ENCODE measurements at regions not wholly inside any gene's neighbourhood (a gene's known extent, or its start where the extent isn't known, plus 50 kb on each side); places are given as distances from the start of the nearest gene placed in this dataset.

- Histone ChIP-seq H3K4me3 (no peak overlapping the region), H3F3A (ENCODE audit: insufficient read depth, low read depth) (peaks cover 15% of the 10 kb centered on the region; the same call in 1 of the 2 replicates), H3K4me2 (no peak overlapping the region), H4K20me1 (ENCODE audit: insufficient read depth) (no peaks in the 10 kb centered on the region), H3K36me3 (ENCODE audit: low read depth) (no peaks in the 10 kb centered on the region), H2AFZ (no peak overlapping the region), H3K27ac (no peak overlapping the region), H3K9me3 (ENCODE audit: insufficient read depth, low read depth) (no peaks in the 10 kb centered on the region), H3K79me2 (ENCODE audit: low read depth) (no peaks in the 10 kb centered on the region), H3K4me1 (replicated peaks; ENCODE audit: insufficient read depth) (peaks cover 24% of the 10 kb centered on the region), H3K27me3 (ENCODE audit: insufficient read depth, low read depth) (no peaks in the 10 kb centered on the region), H3K9me2 (ENCODE audit: insufficient read depth) (no peaks in the 10 kb centered on the region)
- BruUV-seq (replicated peaks): no TSS peak
- intact Hi-C loops (cut with micrococcal nuclease; ENCODE audit: unreplicated experiment): no loop called here
- no peak for DNase-seq
- TF ChIP-seq EZH2 (IDR thresholded peaks at IDR 0.05; ENCODE audit: low read depth): no peak
- TF ChIP-seq CTCF (conservative IDR thresholded peaks at IDR 0.05): no peak
- ChIA-PET CTCF (no interaction called here), POLR2A (ENCODE audit: unreplicated experiment) (no interaction called here)
These were observed 111.5 kb downstream of the KCNK1 start for GRCh38 chr1:233725423-233725822.

GRCh38 chr1:233728721-233729120 is 114.8 kb downstream of the KCNK1 start:
- no TSS peak for BruUV-seq (replicated peaks)
- DNase-seq: no peak
- Histone ChIP-seq H2AFZ (no peak overlapping the region), H3K9me3 (ENCODE audit: insufficient read depth, low read depth) (no peaks in the 10 kb centered on the region), H4K20me1 (ENCODE audit: insufficient read depth) (no peaks in the 10 kb centered on the region), H3K4me2 (no peak overlapping the region), H3K4me3 (no peak overlapping the region), H3F3A (ENCODE audit: insufficient read depth, low read depth) (no peaks in the 10 kb centered on the region), H3K9me2 (ENCODE audit: insufficient read depth) (no peaks in the 10 kb centered on the region), H3K36me3 (ENCODE audit: low read depth) (no peaks in the 10 kb centered on the region), H3K79me2 (ENCODE audit: low read depth) (no peaks in the 10 kb centered on the region), H3K4me1 (replicated peaks; ENCODE audit: insufficient read depth) (no peaks in the 10 kb centered on the region), H3K27ac (no peak overlapping the region), H3K27me3 (ENCODE audit: insufficient read depth, low read depth) (no peaks in the 10 kb centered on the region)
- ChIA-PET POLR2A (ENCODE audit: unreplicated experiment) (no interaction called here), CTCF (no interaction called here)
- intact Hi-C loops (cut with micrococcal nuclease; ENCODE audit: unreplicated experiment): no loop called here
- TF ChIP-seq EZH2 (IDR thresholded peaks at IDR 0.05; ENCODE audit: low read depth) (no peak), CTCF (conservative IDR thresholded peaks at IDR 0.05) (no peak)

- no peaks in the 10 kb centered on the region for H3K27me3 ChIP-seq (ENCODE audit: insufficient read depth, low read depth)
- no peak overlapping the region for H2AFZ ChIP-seq
- H3K4me1 ChIP-seq (replicated peaks; ENCODE audit: insufficient read depth): 0 out of 2 replicates have a peak, but pooled peaks cover 3% of the 10 kb centered on the region
- peaks cover 3% of the 10 kb centered on the region; the same call in 1 of the 2 replicates for H3F3A ChIP-seq (ENCODE audit: insufficient read depth, low read depth)
- no peak for TF ChIP-seq CTCF (conservative IDR thresholded peaks at IDR 0.05)
- TF ChIP-seq EZH2 (IDR thresholded peaks at IDR 0.05; ENCODE audit: low read depth): no peak
- H3K4me2 ChIP-seq: no peak overlapping the region
- H3K4me3 ChIP-seq: no peak overlapping the region
- H4K20me1 ChIP-seq (ENCODE audit: insufficient read depth): no peaks in the 10 kb centered on the region
- DNase-seq: no peak
- intact Hi-C loops (cut with micrococcal nuclease; ENCODE audit: unreplicated experiment): no loop called here
- BruUV-seq (replicated peaks): no TSS peak
- POLR2A ChIA-PET (ENCODE audit: unreplicated experiment): no interaction called here
- no peak overlapping the region for H3K27ac ChIP-seq
- H3K9me3 ChIP-seq (ENCODE audit: insufficient read depth, low read depth): no peaks in the 10 kb centered on the region
- no peaks in the 10 kb centered on the region for H3K9me2 ChIP-seq (ENCODE audit: insufficient read depth)
- CTCF ChIA-PET: no interaction called here
- H3K36me3 ChIP-seq (ENCODE audit: low read depth): no peaks in the 10 kb centered on the region
- H3K79me2 ChIP-seq (ENCODE audit: low read depth): no peaks in the 10 kb centered on the region
These were observed 116.5 kb downstream of the KCNK1 start for GRCh38 chr1:233730380-233730779.

Data from PC-9 (cell line).